ENCODE measurements at regions not wholly inside any gene's neighbourhood (a gene's known extent, or its start where the extent isn't known, plus 50 kb on each side); places are given as distances from the start of the nearest gene placed in this dataset.
"Not testable (repeated sequence)": the region's sequence is repeated elsewhere in the genome, so short reads cannot be mapped to it uniquely, and the experiment has no call there.

GRCh38 chrX:95733426-95733825 is 951.2 kb upstream of the DIAPH2 start:
- H3K79me2 ChIP-seq (ENCODE audit: low read length): no peaks in the 10 kb centered on the region
- H2AFZ ChIP-seq (ENCODE audit: low read length): no peak overlapping the region
- DNase-seq: no peak
- H3K9ac ChIP-seq (ENCODE audit: low read length): no peak overlapping the region
- no peaks in the 10 kb centered on the region for H3K36me3 ChIP-seq (ENCODE audit: insufficient read depth, low read length)
- H3K4me3 ChIP-seq (ENCODE audit: low read length): no peak overlapping the region
- H3K27me3 ChIP-seq (ENCODE audit: low read length): no peaks in the 10 kb centered on the region
- no peaks in the 10 kb centered on the region for H3K9me2 ChIP-seq (replicated peaks; ENCODE audit: insufficient read depth, low read length)
- no peak overlapping the region for H3K4me2 ChIP-seq (ENCODE audit: low read depth, low read length, poor library complexity, severe bottlenecking)
- no peaks in the 10 kb centered on the region for H3K9me3 ChIP-seq (ENCODE audit: low read length)
- H4K20me1 ChIP-seq (ENCODE audit: insufficient read depth, low read depth, low read length): no peaks in the 10 kb centered on the region
- no peak overlapping the region for H3K27ac ChIP-seq (ENCODE audit: low read length)
- peaks cover 4% of the 10 kb centered on the region; the same call in 1 of the 2 replicates for H3K4me1 ChIP-seq (ENCODE audit: low read length)

- Histone ChIP-seq H3K36me3 (ENCODE audit: insufficient read depth, low read length) (no peaks in the 10 kb centered on the region), H3K4me2 (ENCODE audit: low read depth, low read length, poor library complexity, severe bottlenecking) (no peak overlapping the region), H3K79me2 (ENCODE audit: low read length) (no peaks in the 10 kb centered on the region), H3K9me3 (ENCODE audit: low read length) (no peaks in the 10 kb centered on the region), H3K4me1 (ENCODE audit: low read length) (peaks cover 5% of the 10 kb centered on the region), H3K27me3 (ENCODE audit: low read length) (no peaks in the 10 kb centered on the region), H3K9me2 (replicated peaks; ENCODE audit: insufficient read depth, low read length) (no peaks in the 10 kb centered on the region), H2AFZ (ENCODE audit: low read length) (no peak overlapping the region), H3K27ac (ENCODE audit: low read length) (no peak overlapping the region), H3K4me3 (ENCODE audit: low read length) (no peak overlapping the region), H4K20me1 (ENCODE audit: insufficient read depth, low read depth, low read length) (no peaks in the 10 kb centered on the region), H3K9ac (ENCODE audit: low read length) (no peak overlapping the region)
- DNase-seq: no peak
These were observed 930.2 kb upstream of the DIAPH2 start for GRCh38 chrX:95754411-95754810.

- H3K4me3 ChIP-seq (ENCODE audit: low read length): no peak overlapping the region
- peak overlapping the region; percentile 74 for H3K27ac ChIP-seq (ENCODE audit: low read length)
- H3K27me3 ChIP-seq (ENCODE audit: low read length): no peaks in the 10 kb centered on the region
- H4K20me1 ChIP-seq (ENCODE audit: insufficient read depth, low read depth, low read length): no peaks in the 10 kb centered on the region
- no peak overlapping the region for H2AFZ ChIP-seq (ENCODE audit: low read length)
- H3K36me3 ChIP-seq (ENCODE audit: insufficient read depth, low read length): no peaks in the 10 kb centered on the region
- H3K9ac ChIP-seq (ENCODE audit: low read length): no peak overlapping the region
- DNase-seq: peak; percentile 85
- H3K4me2 ChIP-seq (ENCODE audit: low read depth, low read length, poor library complexity, severe bottlenecking): peak overlapping the region; percentile 61
- H3K9me3 ChIP-seq (ENCODE audit: low read length): no peaks in the 10 kb centered on the region
- H3K79me2 ChIP-seq (ENCODE audit: low read length): no peaks in the 10 kb centered on the region
- peaks cover 24% of the 10 kb centered on the region for H3K4me1 ChIP-seq (ENCODE audit: low read length)
- H3K9me2 ChIP-seq (replicated peaks; ENCODE audit: insufficient read depth, low read length): no peaks in the 10 kb centered on the region
These were observed 924.3 kb upstream of the DIAPH2 start for GRCh38 chrX:95760356-95760755.

- no peak overlapping the region for H2AFZ ChIP-seq (ENCODE audit: low read length)
- no peak overlapping the region for H3K9ac ChIP-seq (ENCODE audit: low read length)
- DNase-seq: peak; percentile 63
- H3K9me2 ChIP-seq (replicated peaks; ENCODE audit: insufficient read depth, low read length): no peaks in the 10 kb centered on the region
- H3K36me3 ChIP-seq (ENCODE audit: insufficient read depth, low read length): no peaks in the 10 kb centered on the region
- no peak overlapping the region for H3K4me2 ChIP-seq (ENCODE audit: low read depth, low read length, poor library complexity, severe bottlenecking)
- H3K27ac ChIP-seq (ENCODE audit: low read length): no peak overlapping the region
- H4K20me1 ChIP-seq (ENCODE audit: insufficient read depth, low read depth, low read length): no peaks in the 10 kb centered on the region
- no peaks in the 10 kb centered on the region for H3K27me3 ChIP-seq (ENCODE audit: low read length)
- H3K79me2 ChIP-seq (ENCODE audit: low read length): no peaks in the 10 kb centered on the region
- H3K9me3 ChIP-seq (ENCODE audit: low read length): no peaks in the 10 kb centered on the region
- H3K4me3 ChIP-seq (ENCODE audit: low read length): no peak overlapping the region
- H3K4me1 ChIP-seq (ENCODE audit: low read length): peaks cover 20% of the 10 kb centered on the region
These were observed 921.9 kb upstream of the DIAPH2 start for GRCh38 chrX:95762716-95763115.

- H3K9me2 ChIP-seq (replicated peaks; ENCODE audit: insufficient read depth, low read length): no peaks in the 10 kb centered on the region
- H3K9ac ChIP-seq (ENCODE audit: low read length): no peak overlapping the region
- no peaks in the 10 kb centered on the region for H3K36me3 ChIP-seq (ENCODE audit: insufficient read depth, low read length)
- no peaks in the 10 kb centered on the region for H4K20me1 ChIP-seq (ENCODE audit: insufficient read depth, low read depth, low read length)
- no peak overlapping the region for H3K27ac ChIP-seq (ENCODE audit: low read length)
- no peak overlapping the region for H2AFZ ChIP-seq (ENCODE audit: low read length)
- H3K79me2 ChIP-seq (ENCODE audit: low read length): no peaks in the 10 kb centered on the region
- no peak overlapping the region for H3K4me2 ChIP-seq (ENCODE audit: low read depth, low read length, poor library complexity, severe bottlenecking)
- H3K4me3 ChIP-seq (ENCODE audit: low read length): no peak overlapping the region
- no peaks in the 10 kb centered on the region for H3K9me3 ChIP-seq (ENCODE audit: low read length)
- H3K4me1 ChIP-seq (ENCODE audit: low read length): peaks cover 13% of the 10 kb centered on the region
- H3K27me3 ChIP-seq (ENCODE audit: low read length): no peaks in the 10 kb centered on the region
- peak; percentile 78 for DNase-seq
These were observed 919.6 kb upstream of the DIAPH2 start for GRCh38 chrX:95764972-95765451.

GRCh38 chrX:95771198-95771597 is 913.4 kb upstream of the DIAPH2 start:
- H3K9me3 ChIP-seq (ENCODE audit: low read length); DNase-seq; H4K20me1 ChIP-seq (ENCODE audit: insufficient read depth, low read depth, low read length); H3K4me2 ChIP-seq (ENCODE audit: low read depth, low read length, poor library complexity, severe bottlenecking); H3K27me3 ChIP-seq (ENCODE audit: low read length); H2AFZ ChIP-seq (ENCODE audit: low read length); H3K27ac ChIP-seq (ENCODE audit: low read length); H3K4me3 ChIP-seq (ENCODE audit: low read length); H3K79me2 ChIP-seq (ENCODE audit: low read length); H3K9me2 ChIP-seq (replicated peaks; ENCODE audit: insufficient read depth, low read length); H3K4me1 ChIP-seq (ENCODE audit: low read length); H3K9ac ChIP-seq (ENCODE audit: low read length); H3K36me3 ChIP-seq (ENCODE audit: insufficient read depth, low read length): not testable (repeated sequence)

- Histone ChIP-seq H3K27me3 (ENCODE audit: low read length) (no peaks in the 10 kb centered on the region), H2AFZ (ENCODE audit: low read length) (no peak overlapping the region), H3K4me2 (ENCODE audit: low read depth, low read length, poor library complexity, severe bottlenecking) (no peak overlapping the region), H4K20me1 (ENCODE audit: insufficient read depth, low read depth, low read length) (no peaks in the 10 kb centered on the region), H3K79me2 (ENCODE audit: low read length) (no peaks in the 10 kb centered on the region), H3K27ac (ENCODE audit: low read length) (no peak overlapping the region), H3K36me3 (ENCODE audit: insufficient read depth, low read length) (no peaks in the 10 kb centered on the region), H3K4me3 (ENCODE audit: low read length) (no peak overlapping the region), H3K4me1 (ENCODE audit: low read length) (no peaks in the 10 kb centered on the region), H3K9ac (ENCODE audit: low read length) (no peak overlapping the region), H3K9me3 (ENCODE audit: low read length) (peaks cover 12% of the 10 kb centered on the region), H3K9me2 (replicated peaks; ENCODE audit: insufficient read depth, low read length) (no peaks in the 10 kb centered on the region)
- DNase-seq: no peak
These were observed 892.8 kb upstream of the DIAPH2 start for GRCh38 chrX:95791876-95792275.

GRCh38 chrX:95797344-95797743 is 887.3 kb upstream of the DIAPH2 start:
- H3K4me1 ChIP-seq (ENCODE audit: low read length): no peaks in the 10 kb centered on the region
- no peaks in the 10 kb centered on the region for H3K79me2 ChIP-seq (ENCODE audit: low read length)
- H3K9ac ChIP-seq (ENCODE audit: low read length): no peak overlapping the region
- H3K9me2 ChIP-seq (replicated peaks; ENCODE audit: insufficient read depth, low read length): no peaks in the 10 kb centered on the region
- no peak overlapping the region for H3K4me2 ChIP-seq (ENCODE audit: low read depth, low read length, poor library complexity, severe bottlenecking)
- H3K4me3 ChIP-seq (ENCODE audit: low read length): no peak overlapping the region
- H3K9me3 ChIP-seq (ENCODE audit: low read length): no peaks in the 10 kb centered on the region; the same call in 1 of the 2 replicates
- H3K27me3 ChIP-seq (ENCODE audit: low read length): no peaks in the 10 kb centered on the region
- no peaks in the 10 kb centered on the region for H3K36me3 ChIP-seq (ENCODE audit: insufficient read depth, low read length)
- H2AFZ ChIP-seq (ENCODE audit: low read length): no peak overlapping the region
- no peak overlapping the region for H3K27ac ChIP-seq (ENCODE audit: low read length)
- no peak for DNase-seq
- no peaks in the 10 kb centered on the region for H4K20me1 ChIP-seq (ENCODE audit: insufficient read depth, low read depth, low read length)

GRCh38 chrX:95823796-95824195 is 860.8 kb upstream of the DIAPH2 start:
- DNase-seq: no peak
- Histone ChIP-seq H3K79me2 (ENCODE audit: low read length) (no peaks in the 10 kb centered on the region), H3K27ac (ENCODE audit: low read length) (no peak overlapping the region), H2AFZ (ENCODE audit: low read length) (no peak overlapping the region), H3K4me1 (ENCODE audit: low read length) (no peaks in the 10 kb centered on the region), H3K9me3 (ENCODE audit: low read length) (no peaks in the 10 kb centered on the region), H3K4me2 (ENCODE audit: low read depth, low read length, poor library complexity, severe bottlenecking) (no peak overlapping the region), H3K36me3 (ENCODE audit: insufficient read depth, low read length) (no peaks in the 10 kb centered on the region), H3K9ac (ENCODE audit: low read length) (no peak overlapping the region), H3K4me3 (ENCODE audit: low read length) (no peak overlapping the region), H3K27me3 (ENCODE audit: low read length) (no peaks in the 10 kb centered on the region), H3K9me2 (replicated peaks; ENCODE audit: insufficient read depth, low read length) (no peaks in the 10 kb centered on the region), H4K20me1 (ENCODE audit: insufficient read depth, low read depth, low read length) (no peaks in the 10 kb centered on the region)

Data from Karpas-422 (cell line).